IPS-NIHi7 (cell line): ENCODE measurements at regions not wholly inside any gene's neighbourhood (a gene's known extent, or its start where the extent isn't known, plus 50 kb on each side); places are given as distances from the start of the nearest gene placed in this dataset.

Source experiments
- DNase-seq: peaks from one replicate; pipeline ENCODE4 v3.0.0; 2012; ENCODE audit warnings: mixed read lengths; ENCODE audit errors: extremely low spot score

DNA sequence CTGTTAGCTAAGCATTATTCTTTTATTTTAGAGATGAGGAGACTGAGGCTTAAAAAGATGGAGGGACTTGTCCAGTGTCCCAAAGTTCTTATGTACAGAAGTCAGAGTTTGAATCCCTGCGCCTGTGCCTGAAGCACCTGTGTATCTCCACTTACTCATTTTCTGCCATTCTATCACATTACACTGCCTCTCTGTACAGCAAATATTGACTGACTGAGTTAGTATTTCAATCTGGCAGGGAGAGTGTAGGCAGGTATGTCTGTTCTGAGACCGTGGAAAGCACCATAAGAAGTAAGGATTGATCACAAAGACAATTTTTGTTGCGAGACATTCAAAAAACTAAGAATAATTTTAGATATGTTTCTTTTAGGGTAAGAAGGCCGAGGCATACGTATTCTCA is 162.7 kb downstream of the KITLG start:
- DNase-seq, result no peak

DNA sequence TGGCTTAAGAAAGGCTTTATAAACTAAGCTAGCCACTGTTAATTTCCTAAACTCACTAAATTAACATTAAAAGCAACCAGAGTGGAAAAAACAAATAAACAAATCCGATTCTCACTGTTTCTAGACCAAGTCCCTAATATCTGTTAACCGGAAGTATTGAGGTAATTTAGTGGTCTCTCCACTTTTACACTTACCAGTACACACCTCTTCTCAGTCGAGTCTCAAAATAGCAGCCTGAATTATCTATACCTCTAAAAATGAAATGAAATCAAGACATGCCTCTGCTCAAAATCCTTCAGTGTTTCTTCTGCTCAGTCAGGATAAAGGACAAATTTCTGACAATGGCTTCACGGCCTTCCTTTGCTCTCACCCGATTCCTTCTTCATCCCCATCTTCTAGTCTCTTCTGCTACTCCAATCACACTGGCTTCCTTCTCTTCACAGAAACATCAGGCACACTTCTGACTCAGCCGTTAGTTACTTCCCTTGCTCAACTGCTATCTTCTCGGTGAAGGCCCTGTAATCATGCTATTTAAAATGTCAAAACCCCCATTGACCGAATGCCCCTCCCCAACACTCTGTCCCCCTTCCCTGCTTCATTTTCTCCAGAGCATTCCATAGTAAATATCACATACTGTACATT is 161.3 kb downstream of the KITLG start:
- no peak for DNase-seq

DNA sequence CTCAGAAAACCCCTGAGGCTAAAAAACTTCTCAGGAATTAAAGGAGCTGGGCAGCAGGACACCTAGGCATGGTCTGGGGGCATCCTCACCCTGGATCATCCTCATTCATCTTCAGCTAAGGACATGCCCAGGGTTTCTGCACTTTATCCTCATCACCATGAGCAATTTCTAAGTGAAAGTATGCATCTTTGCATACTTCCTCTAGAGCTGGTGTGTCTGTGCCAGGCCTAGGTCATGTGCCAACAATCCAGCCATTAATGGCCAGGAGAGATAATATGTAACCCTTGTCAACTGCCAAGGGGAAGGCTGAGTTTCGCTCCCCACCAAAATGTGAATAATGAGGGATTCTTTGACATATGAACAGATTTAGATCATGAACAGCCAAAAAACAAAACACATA is 160.5 kb downstream of the KITLG start:
- DNase-seq, result no peak

- no peak for DNase-seq
Measured at GRCh38 chr12:88420457-88420856, 159.8 kb downstream of the KITLG start.

DNA sequence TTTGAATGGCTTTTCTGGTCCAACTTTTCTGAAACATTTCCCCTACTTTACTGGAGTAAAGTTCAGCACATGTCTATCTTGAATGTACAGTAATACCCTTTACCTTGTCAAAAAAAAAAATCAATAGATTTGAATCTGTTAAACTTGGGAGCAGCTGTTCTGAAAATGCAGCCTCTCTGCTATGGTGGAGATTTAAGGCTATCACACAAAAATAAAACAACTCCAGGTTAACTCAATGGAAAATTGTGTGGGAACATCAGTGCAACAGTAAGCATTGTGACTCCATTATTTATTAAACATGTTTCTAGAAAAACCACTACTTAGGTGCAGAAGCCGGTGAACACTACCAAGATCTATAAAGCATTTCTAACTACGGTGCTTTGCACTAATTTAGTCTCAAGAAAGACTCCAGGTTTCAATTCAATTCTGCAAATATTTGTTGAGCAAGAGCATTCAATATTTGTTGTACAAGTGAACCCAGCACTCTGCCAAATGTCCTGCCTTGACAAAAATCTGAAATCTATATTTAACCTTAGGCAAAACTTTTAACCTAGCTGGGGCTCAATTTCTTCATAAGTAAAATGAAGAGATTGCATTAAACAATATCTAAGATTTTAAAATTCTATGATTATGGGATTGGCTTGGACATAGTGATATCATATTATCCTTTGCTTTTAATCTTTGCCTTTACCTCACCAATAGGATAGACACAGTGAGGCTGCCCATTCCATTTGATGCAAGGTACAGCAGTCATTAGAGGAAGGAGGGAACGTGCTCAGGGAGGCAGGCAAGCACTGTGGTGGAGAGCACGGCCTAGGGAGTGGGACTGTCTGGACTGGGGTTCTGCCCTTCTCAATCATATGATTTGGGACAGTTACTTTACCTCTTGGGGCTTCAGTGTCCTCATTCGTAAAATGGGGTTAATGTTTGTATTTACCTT is 155.2 kb downstream of the KITLG start:
- no peak for DNase-seq

DNA sequence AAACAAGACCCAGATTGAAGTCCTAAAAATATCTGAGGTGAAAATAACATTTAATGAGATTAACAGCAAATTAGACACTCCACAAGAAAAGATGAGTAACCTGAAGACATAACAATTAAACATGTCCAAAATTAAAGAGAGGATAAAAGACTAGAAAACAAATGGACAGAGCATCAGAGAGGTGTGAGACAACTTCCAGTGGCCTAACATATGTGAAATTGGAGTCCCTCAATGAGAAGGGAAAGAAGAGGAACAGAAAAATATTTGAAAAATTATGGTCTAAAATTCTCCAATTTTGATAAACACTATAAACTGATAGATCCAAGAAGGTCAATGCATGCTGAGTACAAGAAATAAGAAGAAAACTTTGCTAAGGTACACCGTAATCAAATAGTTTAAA is 151.9 kb downstream of the KITLG start:
- DNase-seq, result no peak

DNA sequence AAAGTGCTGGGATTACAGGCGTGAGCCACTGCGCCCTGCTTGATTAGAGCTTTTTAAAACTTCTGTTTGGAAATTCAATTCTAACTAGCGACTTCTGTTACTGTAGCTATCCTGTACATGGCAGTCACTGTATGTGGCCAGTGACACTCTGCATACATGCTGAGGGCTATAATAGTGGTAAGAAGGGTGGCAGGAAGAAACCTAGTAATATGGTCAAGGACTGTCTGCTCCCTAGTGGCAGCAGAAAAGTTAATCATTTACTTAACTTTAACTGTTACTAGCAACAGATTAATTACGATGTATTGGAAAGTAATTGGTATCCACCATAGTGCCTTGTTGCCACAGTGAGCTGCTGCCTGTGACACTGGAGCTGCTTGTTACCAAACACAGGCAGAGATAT is 149.0 kb downstream of the KITLG start:
- no peak for DNase-seq

- DNase-seq, result no peak
Measured at GRCh38 chr12:88432531-88433490, 147.5 kb downstream of the KITLG start.

DNA sequence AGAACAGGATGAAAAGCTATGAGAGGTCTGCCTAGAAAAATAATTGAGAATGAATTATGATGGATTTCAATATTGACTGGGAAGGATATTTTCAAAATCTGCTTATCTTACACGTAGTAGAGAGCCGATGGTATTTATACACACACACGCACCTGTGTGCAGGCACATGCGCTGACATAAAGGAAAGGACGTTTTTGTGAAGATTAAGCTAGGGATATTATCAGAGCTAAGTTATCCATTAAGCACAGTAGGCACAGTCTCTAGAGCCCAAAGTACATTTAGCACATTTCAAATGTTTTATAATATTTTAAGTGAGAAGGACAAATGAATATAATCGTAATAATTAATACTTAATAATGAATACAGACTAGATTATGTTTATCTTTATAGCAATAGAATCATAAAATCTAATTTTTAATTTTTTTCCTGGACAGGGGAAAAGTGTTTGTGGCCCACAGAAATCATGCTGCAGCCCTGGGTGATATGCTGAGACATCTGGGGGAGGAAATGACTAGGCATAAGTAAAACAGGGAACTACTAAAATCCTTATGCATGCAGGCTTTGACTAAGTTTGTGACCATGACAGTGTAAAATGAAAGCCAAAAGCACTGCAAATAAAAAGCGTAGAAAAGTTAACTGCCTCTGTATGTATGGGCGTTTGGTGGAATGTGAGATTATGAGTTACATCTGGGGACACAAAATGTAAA is 146.1 kb downstream of the KITLG start:
- no peak for DNase-seq

GRCh38 chr12:88435334-88436076 is 144.8 kb downstream of the KITLG start:
- no peak for DNase-seq

DNA sequence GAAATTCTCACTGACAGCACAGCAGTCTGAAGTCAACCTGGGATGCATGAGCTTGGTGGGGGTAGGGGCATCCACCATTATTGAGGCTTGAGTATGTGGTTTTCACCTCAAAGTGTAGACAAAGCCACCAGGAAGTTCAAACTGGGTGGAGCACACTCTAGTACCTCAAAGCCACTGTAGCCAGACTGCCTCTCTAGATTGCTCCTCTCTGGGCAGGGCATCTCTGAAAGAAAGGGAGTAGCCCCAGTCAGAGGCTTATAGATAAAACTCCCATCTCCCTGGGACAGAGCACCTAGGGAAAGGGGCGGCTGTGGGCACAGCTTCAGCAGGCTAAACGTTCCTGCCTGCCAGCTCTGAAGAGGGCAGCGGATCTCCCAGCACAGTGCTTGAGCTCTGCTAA is 143.0 kb downstream of the KITLG start:
- no peak for DNase-seq
